Hepatocyte (in vitro differentiated cells): ENCODE measurements at regions not wholly inside any gene's neighbourhood (a gene's known extent, or its start where the extent isn't known, plus 50 kb on each side); places are given as distances from the start of the nearest gene placed in this dataset.

Experiments
- EZH2 ChIP-seq: fragments of 200-600 bp; sonication (generic); IDR thresholded peaks from 2 replicates; pipeline ENCODE4 v1.6.1; 2016; ENCODE audit warnings: antibody characterized with exemption, mild to moderate bottlenecking, borderline replicate concordance
- TF ChIP-seq, protein P1 (sequence below): fragments of 200-600 bp; sonication (generic); IDR thresholded peaks from 2 replicates; pipeline ENCODE4 v1.5.1; 2016; ENCODE audit warnings: antibody characterized with exemption, mild to moderate bottlenecking; ENCODE audit not compliant: poor library complexity

DNA sequence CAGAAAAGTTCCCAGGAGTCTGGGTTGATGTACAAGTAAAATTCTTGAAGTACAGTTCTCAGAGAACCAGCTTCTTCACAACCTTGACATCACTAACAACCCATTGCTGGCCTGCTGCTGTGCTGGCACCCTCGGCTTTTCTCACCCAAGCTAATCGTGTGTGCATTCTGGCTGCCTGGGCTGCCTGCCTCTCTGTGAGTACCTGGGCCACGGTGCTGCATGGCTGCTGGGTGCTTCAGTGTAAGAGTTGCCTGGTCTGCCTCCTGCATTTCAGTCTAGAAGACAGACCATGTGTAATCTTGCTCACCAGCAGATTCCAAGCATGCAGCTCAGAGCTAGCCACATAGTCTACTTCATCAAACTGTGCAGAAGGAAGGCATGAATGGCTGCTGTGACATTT is 50.5 kb upstream of the MEDAG start:
- TF ChIP-seq, protein P1, sequence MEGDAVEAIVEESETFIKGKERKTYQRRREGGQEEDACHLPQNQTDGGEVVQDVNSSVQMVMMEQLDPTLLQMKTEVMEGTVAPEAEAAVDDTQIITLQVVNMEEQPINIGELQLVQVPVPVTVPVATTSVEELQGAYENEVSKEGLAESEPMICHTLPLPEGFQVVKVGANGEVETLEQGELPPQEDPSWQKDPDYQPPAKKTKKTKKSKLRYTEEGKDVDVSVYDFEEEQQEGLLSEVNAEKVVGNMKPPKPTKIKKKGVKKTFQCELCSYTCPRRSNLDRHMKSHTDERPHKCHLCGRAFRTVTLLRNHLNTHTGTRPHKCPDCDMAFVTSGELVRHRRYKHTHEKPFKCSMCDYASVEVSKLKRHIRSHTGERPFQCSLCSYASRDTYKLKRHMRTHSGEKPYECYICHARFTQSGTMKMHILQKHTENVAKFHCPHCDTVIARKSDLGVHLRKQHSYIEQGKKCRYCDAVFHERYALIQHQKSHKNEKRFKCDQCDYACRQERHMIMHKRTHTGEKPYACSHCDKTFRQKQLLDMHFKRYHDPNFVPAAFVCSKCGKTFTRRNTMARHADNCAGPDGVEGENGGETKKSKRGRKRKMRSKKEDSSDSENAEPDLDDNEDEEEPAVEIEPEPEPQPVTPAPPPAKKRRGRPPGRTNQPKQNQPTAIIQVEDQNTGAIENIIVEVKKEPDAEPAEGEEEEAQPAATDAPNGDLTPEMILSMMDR: no peak
- no peak for TF ChIP-seq EZH2
